MCF 10A (cell line): ENCODE measurements at regions not wholly inside any gene's neighbourhood (a gene's known extent, or its start where the extent isn't known, plus 50 kb on each side); places are given as distances from the start of the nearest gene placed in this dataset.
"Not testable (repeated sequence)": the region's sequence is repeated elsewhere in the genome, so short reads cannot be mapped to it uniquely, and the experiment has no call there.

Source experiments
- BruUV-seq: library from RNA; stranded (reverse); fragments of 400-500 nt; replicated peaks from 2 replicates; lab custom pipeline; 2021; lab: Mats Ljungman, UMichigan
- CTCF ChIA-PET: fragments of 300-600 bp; sonication (Branson Sonifier 250); formaldehyde crosslinking; extraction: SDS; loops from one replicate; lab custom pipeline; 2021; ENCODE audit warnings: antibody characterized with exemption, inconsistent platforms; lab: Yijun Ruan, JAX
- POLR2A ChIA-PET: fragments of 300-600, 350-650 bp; sonication (Branson Sonifier 250); formaldehyde crosslinking; extraction: SDS; loops from one replicate; lab custom pipeline; 2020; ENCODE audit warnings: antibody characterized with exemption, inconsistent platforms; lab: Yijun Ruan, JAX
- DNase-seq: peaks from one replicate; pipeline ENCODE4 v3.0.0-alpha.2; 2018; ENCODE audit not compliant: unreplicated experiment
- H3K27ac Mint-ChIP-seq: one replicate; pipeline ENCODE4 v1.8.0; 2022; ENCODE audit warnings: mild to moderate bottlenecking, low read depth, mixed read lengths; ENCODE audit not compliant: unreplicated experiment
- H3K27me3 Mint-ChIP-seq: one replicate; pipeline ENCODE4 v1.8.0; 2022; ENCODE audit warnings: mixed read lengths; ENCODE audit not compliant: insufficient read depth, unreplicated experiment
- H3K36me3 Mint-ChIP-seq: one replicate; pipeline ENCODE4 v1.8.0; 2022; ENCODE audit warnings: mild to moderate bottlenecking, moderate library complexity, mixed read lengths; ENCODE audit not compliant: insufficient read depth, unreplicated experiment
- H3K4me1 Mint-ChIP-seq: one replicate; pipeline ENCODE4 v1.8.0; 2022; ENCODE audit warnings: mixed read lengths; ENCODE audit not compliant: insufficient read depth, unreplicated experiment
- H3K4me3 Mint-ChIP-seq: one replicate; pipeline ENCODE4 v1.8.0; 2022; ENCODE audit warnings: mild to moderate bottlenecking, moderate library complexity, mixed read lengths; ENCODE audit not compliant: unreplicated experiment
- H3K9me3 Mint-ChIP-seq: one replicate; pipeline ENCODE4 v1.8.0; 2022; ENCODE audit warnings: mixed read lengths; ENCODE audit not compliant: unreplicated experiment
- intact Hi-C: fragments of 100-400 bp; cut with micrococcal nuclease; formaldehyde crosslinking; loops from 2 replicates; pipeline ENCODE4 v1.14.1; 2022
- TF ChIP-seq, protein P1 (sequence below): fragments of 200-600 bp; IDR thresholded peaks from one replicate; pipeline ENCODE4 v1.8.0; 2022; ENCODE audit warnings: antibody characterized with exemption, mild to moderate bottlenecking; ENCODE audit not compliant: unreplicated experiment

DNA sequence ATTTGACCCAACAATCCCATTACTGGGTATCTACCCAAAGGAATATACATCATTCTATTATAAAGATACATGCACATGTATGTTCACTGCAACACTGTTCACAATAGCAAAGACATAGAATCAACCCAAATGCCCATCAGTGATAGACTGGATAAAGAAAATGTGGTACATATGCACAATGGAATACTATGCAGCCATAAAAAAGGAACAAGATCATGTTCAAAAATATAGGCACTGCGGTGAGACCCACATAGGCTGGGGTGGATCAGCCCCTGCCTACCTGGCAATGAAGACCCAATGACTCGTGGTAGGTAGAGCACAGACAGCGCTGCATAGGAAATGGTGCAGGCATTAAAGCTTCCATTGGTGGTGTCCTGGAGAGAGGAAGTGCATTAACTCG lies 88.6 kb upstream of the NFIL3 start:
- H3K9me3 Mint-ChIP-seq, intact Hi-C loops, CTCF ChIA-PET, H3K27me3 Mint-ChIP-seq, H3K36me3 Mint-ChIP-seq, BruUV-seq, DNase-seq, H3K4me3 Mint-ChIP-seq, H3K27ac Mint-ChIP-seq, H3K4me1 Mint-ChIP-seq, POLR2A ChIA-PET: not testable (repeated sequence)

DNA sequence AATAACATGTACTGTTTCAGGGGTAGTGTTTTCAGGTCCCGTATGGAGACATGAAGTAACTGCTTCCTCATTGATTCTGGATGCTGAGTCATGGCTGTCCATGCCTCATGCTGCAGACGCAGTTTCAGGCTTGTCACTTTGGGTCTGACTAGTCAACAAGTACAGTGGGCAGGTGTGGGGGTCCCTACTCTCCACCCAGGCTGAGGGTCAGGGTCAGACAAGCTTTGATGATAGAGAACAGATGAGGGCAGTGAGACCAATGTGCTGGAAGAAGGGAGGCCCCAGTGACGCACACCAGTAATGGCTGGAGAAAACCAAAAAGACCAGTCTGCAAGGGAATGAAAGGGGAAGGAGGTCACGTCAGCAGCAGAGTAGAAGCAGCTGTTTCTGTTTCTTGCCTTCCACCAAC lies 80.0 kb upstream of the NFIL3 start:
- no peak overlapping the region for H3K4me3 Mint-ChIP-seq
- DNase-seq, result peak; percentile 5
- H3K27ac Mint-ChIP-seq, result no peak overlapping the region
- POLR2A ChIA-PET, result interaction anchor here (0.7 to 1.3 kb wide), 2 partner anchors 11 to 865 kb away, joined by 3 to 8 read pairs; no protein-coding TSS in a partner anchor
- intact Hi-C loops, result no loop called here
- H3K36me3 Mint-ChIP-seq, result no peaks in the 10 kb centered on the region
- CTCF ChIA-PET, result interaction anchor here (0.6 kb wide), 1 partner anchor 225 kb away, joined by 4 read pairs; no protein-coding TSS in a partner anchor
- H3K27me3 Mint-ChIP-seq, result no peaks in the 10 kb centered on the region
- H3K4me1 Mint-ChIP-seq, result peaks cover 16% of the 10 kb centered on the region
- no peaks in the 10 kb centered on the region for H3K9me3 Mint-ChIP-seq
- BruUV-seq, result no TSS peak
- TF ChIP-seq, protein P1, sequence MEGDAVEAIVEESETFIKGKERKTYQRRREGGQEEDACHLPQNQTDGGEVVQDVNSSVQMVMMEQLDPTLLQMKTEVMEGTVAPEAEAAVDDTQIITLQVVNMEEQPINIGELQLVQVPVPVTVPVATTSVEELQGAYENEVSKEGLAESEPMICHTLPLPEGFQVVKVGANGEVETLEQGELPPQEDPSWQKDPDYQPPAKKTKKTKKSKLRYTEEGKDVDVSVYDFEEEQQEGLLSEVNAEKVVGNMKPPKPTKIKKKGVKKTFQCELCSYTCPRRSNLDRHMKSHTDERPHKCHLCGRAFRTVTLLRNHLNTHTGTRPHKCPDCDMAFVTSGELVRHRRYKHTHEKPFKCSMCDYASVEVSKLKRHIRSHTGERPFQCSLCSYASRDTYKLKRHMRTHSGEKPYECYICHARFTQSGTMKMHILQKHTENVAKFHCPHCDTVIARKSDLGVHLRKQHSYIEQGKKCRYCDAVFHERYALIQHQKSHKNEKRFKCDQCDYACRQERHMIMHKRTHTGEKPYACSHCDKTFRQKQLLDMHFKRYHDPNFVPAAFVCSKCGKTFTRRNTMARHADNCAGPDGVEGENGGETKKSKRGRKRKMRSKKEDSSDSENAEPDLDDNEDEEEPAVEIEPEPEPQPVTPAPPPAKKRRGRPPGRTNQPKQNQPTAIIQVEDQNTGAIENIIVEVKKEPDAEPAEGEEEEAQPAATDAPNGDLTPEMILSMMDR, result no peak

DNA sequence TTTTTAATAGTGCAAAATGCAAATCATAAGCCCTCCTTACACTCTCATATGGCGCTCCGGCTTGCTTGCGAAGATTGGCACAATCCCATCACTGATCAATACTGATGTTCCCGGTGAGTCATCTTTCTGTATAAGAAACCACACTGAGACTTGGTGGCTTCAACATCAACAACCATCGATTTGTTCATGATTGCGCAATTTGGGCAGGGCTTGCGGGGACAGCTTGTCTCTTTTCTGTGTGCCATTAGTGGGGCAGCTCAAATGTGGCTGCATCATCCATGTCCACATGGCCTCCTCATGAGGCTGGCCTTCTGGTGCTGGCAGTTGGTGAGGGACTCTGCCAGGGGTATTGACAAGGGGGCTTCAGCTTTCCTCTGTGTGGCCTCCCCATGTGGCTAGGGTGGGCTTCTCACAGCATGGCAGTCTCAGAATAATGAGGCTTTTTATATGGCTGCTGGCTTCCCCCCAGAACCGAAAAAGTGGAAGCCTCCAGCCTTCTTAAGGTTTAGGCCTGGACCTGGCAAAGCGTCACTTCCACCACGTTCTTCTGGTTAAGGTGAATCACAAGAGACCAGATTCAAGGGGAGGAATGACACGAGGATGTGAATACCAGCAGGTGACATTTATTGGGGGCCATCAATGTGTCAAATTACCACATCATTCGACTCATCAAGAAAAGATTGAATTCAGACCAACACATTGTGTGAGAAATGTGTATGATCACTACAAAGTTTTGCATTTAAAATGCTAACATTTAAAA lies 79.5 kb upstream of the NFIL3 start:
- Mint-ChIP-seq H3K36me3 (no peaks in the 10 kb centered on the region), H3K4me3 (no peak overlapping the region), H3K4me1 (peaks cover 16% of the 10 kb centered on the region), H3K27me3 (no peaks in the 10 kb centered on the region), H3K9me3 (no peaks in the 10 kb centered on the region), H3K27ac (no peak overlapping the region)
- CTCF ChIA-PET, result interaction anchor here (0.6 kb wide), 1 partner anchor 225 kb away, joined by 4 read pairs; no protein-coding TSS in a partner anchor
- BruUV-seq, result no TSS peak
- POLR2A ChIA-PET, result no interaction called here
- intact Hi-C loops, result no loop called here
- no peak for DNase-seq
- TF ChIP-seq, protein P1, result no peak

DNA sequence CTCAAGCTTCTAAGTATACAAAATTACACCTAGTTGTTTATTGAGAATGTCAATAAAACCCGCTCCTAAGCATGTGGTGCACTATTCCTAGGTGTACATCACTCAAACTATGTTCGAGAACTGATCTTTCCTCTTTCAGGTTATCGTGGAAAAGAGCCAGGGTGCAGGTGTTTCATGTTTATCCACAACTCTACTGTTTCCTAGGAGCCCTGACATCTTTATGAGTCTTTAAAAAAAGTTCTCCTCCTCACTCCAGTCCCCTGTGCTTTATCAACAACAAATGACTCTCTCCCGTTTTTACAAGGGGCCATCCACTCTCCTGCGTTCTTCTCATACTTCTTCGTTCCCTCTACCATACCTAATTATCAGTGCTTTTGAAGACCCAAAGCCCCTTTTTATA lies 78.8 kb upstream of the NFIL3 start:
- H3K27me3 Mint-ChIP-seq, result no peaks in the 10 kb centered on the region
- no peak for DNase-seq
- TF ChIP-seq, protein P1, result no peak
- H3K4me3 Mint-ChIP-seq, result no peak overlapping the region
- H3K36me3 Mint-ChIP-seq, result no peaks in the 10 kb centered on the region
- peaks cover 16% of the 10 kb centered on the region for H3K4me1 Mint-ChIP-seq
- ChIA-PET CTCF (no interaction called here), POLR2A (no interaction called here)
- H3K9me3 Mint-ChIP-seq, result no peaks in the 10 kb centered on the region
- no peak overlapping the region for H3K27ac Mint-ChIP-seq
- intact Hi-C loops, result no loop called here
- no TSS peak for BruUV-seq
